ENCODE measurements at regions not wholly inside any gene's neighbourhood (a gene's known extent, or its start where the extent isn't known, plus 50 kb on each side); places are given as distances from the start of the nearest gene placed in this dataset.

DNA sequence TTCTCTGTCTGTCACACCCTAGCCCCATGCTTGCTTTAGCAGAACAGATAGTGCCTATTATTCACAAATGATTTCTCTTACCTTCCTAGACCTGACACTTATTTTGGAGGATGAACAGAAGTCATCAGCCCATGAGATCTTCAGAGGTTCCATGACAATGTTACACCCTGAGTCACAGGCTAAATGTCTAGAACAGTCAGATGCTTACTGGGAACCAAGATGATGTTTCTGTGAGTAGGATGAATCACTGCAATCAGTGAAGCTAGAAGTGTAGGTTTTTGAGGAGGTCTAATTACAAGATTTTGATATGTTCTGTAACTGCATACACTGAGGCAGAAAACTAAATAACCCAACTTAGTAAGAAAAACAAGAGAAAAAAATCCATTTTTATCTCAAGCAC, 123.0 kb upstream of the THUMPD2 start (continued):
- no peak for TF ChIP-seq TMF1 (CRISPR knock-in tag; IDR thresholded peaks at IDR 0.05; ENCODE audit: low read depth)

DNA sequence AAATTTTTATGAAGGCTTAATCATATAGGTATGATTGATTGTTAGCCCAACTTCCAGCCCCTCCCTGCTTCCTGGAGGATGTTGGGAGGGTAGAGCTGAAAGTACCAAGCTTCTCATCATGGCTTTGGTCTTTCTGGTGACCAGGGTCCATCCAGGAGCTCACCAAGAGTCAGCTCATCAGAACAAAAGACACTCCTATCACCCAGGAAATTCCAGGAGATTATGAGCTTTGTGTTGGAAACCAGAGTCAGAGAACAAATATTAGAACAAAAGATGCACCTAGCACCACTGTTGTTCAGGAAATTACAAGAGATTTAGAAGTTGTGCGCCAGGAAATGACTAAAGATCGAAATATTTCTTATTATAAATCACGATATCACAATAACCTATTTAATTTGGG, 119.9 kb upstream of the THUMPD2 start:
- no peak for ATAC-seq
- Histone ChIP-seq H3K4me2 (ENCODE audit: low read depth, low read length) (no peak overlapping the region), H3K4me3 (replicated peaks in 1 of 3; ENCODE audit: insufficient read depth in 1 of 3, low read depth in 2 of 3, low read length in 3 of 3) (no peak overlapping the region), H2AFZ (ENCODE audit: low read length) (no peak overlapping the region), H3K9me3 (ENCODE audit: low read length) (no peaks in the 10 kb centered on the region), H4K20me1 (ENCODE audit: insufficient read depth, low read length) (no peaks in the 10 kb centered on the region), H3K9ac (ENCODE audit: insufficient read depth, low read depth, low read length) (no peak overlapping the region), H3K79me2 (ENCODE audit: insufficient read depth, low read length) (no peaks in the 10 kb centered on the region), H3K27ac (ENCODE audit: extremely low read length, insufficient read depth, low read length) (no peak overlapping the region), H3K27me3 (ENCODE audit: control insufficient read depth in 1 of 2, insufficient read depth in 2 of 2, low read length in 2 of 2) (peaks cover 0 to 6% of the 10 kb centered on the region in 2 experiments; a peak in 2 of 5 replicates), H3K36me3 (replicated peaks in 1 of 2; ENCODE audit: control insufficient read depth in 1 of 2, insufficient read depth in 2 of 2, low read length in 2 of 2) (no peaks in the 10 kb centered on the region), H3K4me1 (ENCODE audit: insufficient read depth, low read length) (no peaks in the 10 kb centered on the region)
- BruUV-seq (replicated peaks): no TSS peak
- DNase-seq (ENCODE audit: low spot score): no peak
- intact Hi-C loops (cut with micrococcal nuclease; ENCODE audit: unreplicated experiment): loop anchor here (10.0 kb wide), 1 partner anchor 1246 kb away; no protein-coding TSS in a partner anchor
- POLR2A ChIA-PET: no interaction called here
- in situ Hi-C loops (cut with HindIII; ENCODE audit: extremely low pct_ligation_motif_present, low pct_unique_long_range_greater_than_20kb): no loop called here
- 3% methylated on average over 3 of the region's 3 CpGs for WGBS (ENCODE audit: low lambda C conversion rate)
- no peak for FAIRE-seq
- CTCF ChIA-PET (ENCODE audit: low intra/inter-chr PET ratio, low total read pairs): no interaction called here
- TF ChIP-seq, protein P1, sequence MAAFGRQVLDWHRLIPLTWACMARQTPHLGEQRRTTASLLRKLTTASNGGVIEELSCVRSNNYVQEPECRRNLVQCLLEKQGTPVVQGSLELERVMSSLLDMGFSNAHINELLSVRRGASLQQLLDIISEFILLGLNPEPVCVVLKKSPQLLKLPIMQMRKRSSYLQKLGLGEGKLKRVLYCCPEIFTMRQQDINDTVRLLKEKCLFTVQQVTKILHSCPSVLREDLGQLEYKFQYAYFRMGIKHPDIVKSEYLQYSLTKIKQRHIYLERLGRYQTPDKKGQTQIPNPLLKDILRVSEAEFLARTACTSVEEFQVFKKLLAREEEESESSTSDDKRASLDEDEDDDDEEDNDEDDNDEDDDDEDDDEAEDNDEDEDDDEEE (CRISPR knock-in tag; IDR thresholded peaks at IDR 0.05): no peak
- TF ChIP-seq ZNF850 (CRISPR knock-in tag; conservative IDR thresholded peaks at IDR 0.05) (no peak), NKX3-1 (CRISPR knock-in tag; IDR thresholded peaks at IDR 0.05) (no peak), ZIK1 (CRISPR knock-in tag; IDR thresholded peaks at IDR 0.05; ENCODE audit: borderline replicate concordance, low read depth) (no peak), PTBP1 (IDR thresholded peaks at IDR 0.05; ENCODE audit: low read depth, low read length, poor library complexity, severe bottlenecking) (no peak)
- TF ChIP-seq, protein P2, sequence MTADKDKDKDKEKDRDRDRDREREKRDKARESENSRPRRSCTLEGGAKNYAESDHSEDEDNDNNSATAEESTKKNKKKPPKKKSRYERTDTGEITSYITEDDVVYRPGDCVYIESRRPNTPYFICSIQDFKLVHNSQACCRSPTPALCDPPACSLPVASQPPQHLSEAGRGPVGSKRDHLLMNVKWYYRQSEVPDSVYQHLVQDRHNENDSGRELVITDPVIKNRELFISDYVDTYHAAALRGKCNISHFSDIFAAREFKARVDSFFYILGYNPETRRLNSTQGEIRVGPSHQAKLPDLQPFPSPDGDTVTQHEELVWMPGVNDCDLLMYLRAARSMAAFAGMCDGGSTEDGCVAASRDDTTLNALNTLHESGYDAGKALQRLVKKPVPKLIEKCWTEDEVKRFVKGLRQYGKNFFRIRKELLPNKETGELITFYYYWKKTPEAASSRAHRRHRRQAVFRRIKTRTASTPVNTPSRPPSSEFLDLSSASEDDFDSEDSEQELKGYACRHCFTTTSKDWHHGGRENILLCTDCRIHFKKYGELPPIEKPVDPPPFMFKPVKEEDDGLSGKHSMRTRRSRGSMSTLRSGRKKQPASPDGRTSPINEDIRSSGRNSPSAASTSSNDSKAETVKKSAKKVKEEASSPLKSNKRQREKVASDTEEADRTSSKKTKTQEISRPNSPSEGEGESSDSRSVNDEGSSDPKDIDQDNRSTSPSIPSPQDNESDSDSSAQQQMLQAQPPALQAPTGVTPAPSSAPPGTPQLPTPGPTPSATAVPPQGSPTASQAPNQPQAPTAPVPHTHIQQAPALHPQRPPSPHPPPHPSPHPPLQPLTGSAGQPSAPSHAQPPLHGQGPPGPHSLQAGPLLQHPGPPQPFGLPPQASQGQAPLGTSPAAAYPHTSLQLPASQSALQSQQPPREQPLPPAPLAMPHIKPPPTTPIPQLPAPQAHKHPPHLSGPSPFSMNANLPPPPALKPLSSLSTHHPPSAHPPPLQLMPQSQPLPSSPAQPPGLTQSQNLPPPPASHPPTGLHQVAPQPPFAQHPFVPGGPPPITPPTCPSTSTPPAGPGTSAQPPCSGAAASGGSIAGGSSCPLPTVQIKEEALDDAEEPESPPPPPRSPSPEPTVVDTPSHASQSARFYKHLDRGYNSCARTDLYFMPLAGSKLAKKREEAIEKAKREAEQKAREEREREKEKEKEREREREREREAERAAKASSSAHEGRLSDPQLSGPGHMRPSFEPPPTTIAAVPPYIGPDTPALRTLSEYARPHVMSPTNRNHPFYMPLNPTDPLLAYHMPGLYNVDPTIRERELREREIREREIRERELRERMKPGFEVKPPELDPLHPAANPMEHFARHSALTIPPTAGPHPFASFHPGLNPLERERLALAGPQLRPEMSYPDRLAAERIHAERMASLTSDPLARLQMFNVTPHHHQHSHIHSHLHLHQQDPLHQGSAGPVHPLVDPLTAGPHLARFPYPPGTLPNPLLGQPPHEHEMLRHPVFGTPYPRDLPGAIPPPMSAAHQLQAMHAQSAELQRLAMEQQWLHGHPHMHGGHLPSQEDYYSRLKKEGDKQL (CRISPR knock-in tag; IDR thresholded peaks at IDR 0.05; ENCODE audit: low read depth): no peak
- TF ChIP-seq, protein P3, sequence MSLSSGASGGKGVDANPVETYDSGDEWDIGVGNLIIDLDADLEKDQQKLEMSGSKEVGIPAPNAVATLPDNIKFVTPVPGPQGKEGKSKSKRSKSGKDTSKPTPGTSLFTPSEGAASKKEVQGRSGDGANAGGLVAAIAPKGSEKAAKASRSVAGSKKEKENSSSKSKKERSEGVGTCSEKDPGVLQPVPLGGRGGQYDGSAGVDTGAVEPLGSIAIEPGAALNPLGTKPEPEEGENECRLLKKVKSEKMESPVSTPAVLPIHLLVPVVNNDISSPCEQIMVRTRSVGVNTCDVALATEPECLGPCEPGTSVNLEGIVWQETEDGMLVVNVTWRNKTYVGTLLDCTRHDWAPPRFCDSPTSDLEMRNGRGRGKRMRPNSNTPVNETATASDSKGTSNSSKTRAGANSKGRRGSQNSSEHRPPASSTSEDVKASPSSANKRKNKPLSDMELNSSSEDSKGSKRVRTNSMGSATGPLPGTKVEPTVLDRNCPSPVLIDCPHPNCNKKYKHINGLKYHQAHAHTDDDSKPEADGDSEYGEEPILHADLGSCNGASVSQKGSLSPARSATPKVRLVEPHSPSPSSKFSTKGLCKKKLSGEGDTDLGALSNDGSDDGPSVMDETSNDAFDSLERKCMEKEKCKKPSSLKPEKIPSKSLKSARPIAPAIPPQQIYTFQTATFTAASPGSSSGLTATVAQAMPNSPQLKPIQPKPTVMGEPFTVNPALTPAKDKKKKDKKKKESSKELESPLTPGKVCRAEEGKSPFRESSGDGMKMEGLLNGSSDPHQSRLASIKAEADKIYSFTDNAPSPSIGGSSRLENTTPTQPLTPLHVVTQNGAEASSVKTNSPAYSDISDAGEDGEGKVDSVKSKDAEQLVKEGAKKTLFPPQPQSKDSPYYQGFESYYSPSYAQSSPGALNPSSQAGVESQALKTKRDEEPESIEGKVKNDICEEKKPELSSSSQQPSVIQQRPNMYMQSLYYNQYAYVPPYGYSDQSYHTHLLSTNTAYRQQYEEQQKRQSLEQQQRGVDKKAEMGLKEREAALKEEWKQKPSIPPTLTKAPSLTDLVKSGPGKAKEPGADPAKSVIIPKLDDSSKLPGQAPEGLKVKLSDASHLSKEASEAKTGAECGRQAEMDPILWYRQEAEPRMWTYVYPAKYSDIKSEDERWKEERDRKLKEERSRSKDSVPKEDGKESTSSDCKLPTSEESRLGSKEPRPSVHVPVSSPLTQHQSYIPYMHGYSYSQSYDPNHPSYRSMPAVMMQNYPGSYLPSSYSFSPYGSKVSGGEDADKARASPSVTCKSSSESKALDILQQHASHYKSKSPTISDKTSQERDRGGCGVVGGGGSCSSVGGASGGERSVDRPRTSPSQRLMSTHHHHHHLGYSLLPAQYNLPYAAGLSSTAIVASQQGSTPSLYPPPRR (CRISPR knock-in tag; IDR thresholded peaks at IDR 0.05; ENCODE audit: borderline replicate concordance): no peak
- TF ChIP-seq, protein P4, sequence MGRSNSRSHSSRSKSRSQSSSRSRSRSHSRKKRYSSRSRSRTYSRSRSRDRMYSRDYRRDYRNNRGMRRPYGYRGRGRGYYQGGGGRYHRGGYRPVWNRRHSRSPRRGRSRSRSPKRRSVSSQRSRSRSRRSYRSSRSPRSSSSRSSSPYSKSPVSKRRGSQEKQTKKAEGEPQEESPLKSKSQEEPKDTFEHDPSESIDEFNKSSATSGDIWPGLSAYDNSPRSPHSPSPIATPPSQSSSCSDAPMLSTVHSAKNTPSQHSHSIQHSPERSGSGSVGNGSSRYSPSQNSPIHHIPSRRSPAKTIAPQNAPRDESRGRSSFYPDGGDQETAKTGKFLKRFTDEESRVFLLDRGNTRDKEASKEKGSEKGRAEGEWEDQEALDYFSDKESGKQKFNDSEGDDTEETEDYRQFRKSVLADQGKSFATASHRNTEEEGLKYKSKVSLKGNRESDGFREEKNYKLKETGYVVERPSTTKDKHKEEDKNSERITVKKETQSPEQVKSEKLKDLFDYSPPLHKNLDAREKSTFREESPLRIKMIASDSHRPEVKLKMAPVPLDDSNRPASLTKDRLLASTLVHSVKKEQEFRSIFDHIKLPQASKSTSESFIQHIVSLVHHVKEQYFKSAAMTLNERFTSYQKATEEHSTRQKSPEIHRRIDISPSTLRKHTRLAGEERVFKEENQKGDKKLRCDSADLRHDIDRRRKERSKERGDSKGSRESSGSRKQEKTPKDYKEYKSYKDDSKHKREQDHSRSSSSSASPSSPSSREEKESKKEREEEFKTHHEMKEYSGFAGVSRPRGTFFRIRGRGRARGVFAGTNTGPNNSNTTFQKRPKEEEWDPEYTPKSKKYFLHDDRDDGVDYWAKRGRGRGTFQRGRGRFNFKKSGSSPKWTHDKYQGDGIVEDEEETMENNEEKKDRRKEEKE (IDR thresholded peaks at IDR 0.05): no peak

All from HepG2 (cell line).